ENCODE measurements at regions not wholly inside any gene's neighbourhood (a gene's known extent, or its start where the extent isn't known, plus 50 kb on each side); places are given as distances from the start of the nearest gene placed in this dataset.
"Not testable (repeated sequence)": the region's sequence is repeated elsewhere in the genome, so short reads cannot be mapped to it uniquely, and the experiment has no call there.

- H3K27ac ChIP-seq: no peak overlapping the region
Measured at GRCh38 chr2:55804535-55804934, 110.9 kb upstream of the PNPT1 start.

GRCh38 chr2:55802067-55802466, 108.4 kb upstream of the PNPT1 start:
- Histone ChIP-seq H3K4me1 (peaks cover 0 to 9% of the 10 kb centered on the region in 2 donors), H3K27me3 (no peaks in the 10 kb centered on the region), H3K4me3 (no peak overlapping the region), H3K9me3 (no peaks in the 10 kb centered on the region), H3K36me3 (no peaks in the 10 kb centered on the region), H3K27ac (no peak overlapping the region)
- no peak for DNase-seq (ENCODE audit: low spot score)
- no peak for TF ChIP-seq CTCF (IDR thresholded peaks at IDR 0.05)

More at GRCh38 chr2:55804535-55804934, 110.9 kb upstream of the PNPT1 start:
- Histone ChIP-seq H3K27me3 (no peaks in the 10 kb centered on the region), H3K36me3 (no peaks in the 10 kb centered on the region), H3K4me3 (no peak overlapping the region), H3K4me1 (peaks cover 0 to 9% of the 10 kb centered on the region in 2 donors), H3K9me3 (no peaks in the 10 kb centered on the region)
- no peak for TF ChIP-seq CTCF (IDR thresholded peaks at IDR 0.05)
- DNase-seq (ENCODE audit: low spot score): no peak

GRCh38 chr2:55801436-55801835, 107.8 kb upstream of the PNPT1 start:
- Histone ChIP-seq H3K9me3 (no peaks in the 10 kb centered on the region), H3K4me1 (peaks cover 0 to 9% of the 10 kb centered on the region in 2 donors), H3K36me3 (no peaks in the 10 kb centered on the region), H3K27me3 (no peaks in the 10 kb centered on the region), H3K27ac (no peak overlapping the region), H3K4me3 (no peak overlapping the region)
- no peak for DNase-seq (ENCODE audit: low spot score)
- no peak for TF ChIP-seq CTCF (IDR thresholded peaks at IDR 0.05)

GRCh38 chr2:55799624-55800023, 106.0 kb upstream of the PNPT1 start:
- not testable (repeated sequence) for H3K27me3 ChIP-seq; H3K27ac ChIP-seq; H3K9me3 ChIP-seq; H3K36me3 ChIP-seq; H3K4me1 ChIP-seq; DNase-seq (ENCODE audit: low spot score); H3K4me3 ChIP-seq

GRCh38 chr2:55796121-55796520, 102.5 kb upstream of the PNPT1 start:
- DNase-seq (ENCODE audit: low spot score): no peak
- Histone ChIP-seq H3K4me1 (no peaks in the 10 kb centered on the region), H3K9me3 (no peaks in the 10 kb centered on the region), H3K36me3 (no peaks in the 10 kb centered on the region), H3K27me3 (no peaks in the 10 kb centered on the region), H3K27ac (no peak overlapping the region), H3K4me3 (no peak overlapping the region)
- TF ChIP-seq CTCF (IDR thresholded peaks at IDR 0.05): no peak

GRCh38 chr2:55793602-55794001, 100.0 kb upstream of the PNPT1 start:
- H3K27me3 ChIP-seq; H3K9me3 ChIP-seq; H3K27ac ChIP-seq; H3K36me3 ChIP-seq; H3K4me3 ChIP-seq; DNase-seq (ENCODE audit: low spot score); H3K4me1 ChIP-seq: not testable (repeated sequence)

DNA sequence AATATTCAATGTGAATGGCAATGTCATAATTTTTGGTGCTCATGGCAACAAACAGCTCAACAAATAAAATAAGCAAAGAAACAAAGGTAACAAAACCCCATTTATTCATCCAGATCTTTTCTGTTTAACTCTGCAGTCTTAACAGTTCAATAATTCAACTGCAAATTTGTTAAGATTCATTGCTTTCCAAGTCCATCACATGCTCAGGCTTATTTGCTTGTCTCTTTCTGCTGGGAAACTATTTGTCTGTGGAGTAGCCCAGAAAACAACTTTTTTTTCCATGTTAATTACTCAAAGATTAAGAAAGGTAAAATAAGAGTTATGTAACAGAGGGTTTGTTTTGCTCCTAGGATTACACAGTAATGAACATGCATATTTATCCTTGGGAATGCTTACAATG, 92.6 kb upstream of the PNPT1 start:
- Histone ChIP-seq H3K27me3 (no peaks in the 10 kb centered on the region), H3K4me1 (no peaks in the 10 kb centered on the region), H3K4me3 (no peak overlapping the region), H3K36me3 (no peaks in the 10 kb centered on the region), H3K9me3 (no peaks in the 10 kb centered on the region), H3K27ac (no peak overlapping the region)
- DNase-seq (ENCODE audit: low spot score): no peak
- no peak for TF ChIP-seq CTCF (IDR thresholded peaks at IDR 0.05)

GRCh38 chr2:55783751-55784150, 90.1 kb upstream of the PNPT1 start:
- not testable (repeated sequence) for H3K4me1 ChIP-seq; DNase-seq (ENCODE audit: low spot score)

More at GRCh38 chr2:55783751-55784150, 90.1 kb upstream of the PNPT1 start:
- H3K27ac ChIP-seq, H3K4me3 ChIP-seq, H3K36me3 ChIP-seq, H3K27me3 ChIP-seq, H3K9me3 ChIP-seq: not testable (repeated sequence)
